RWPE1 (cell line): ENCODE measurements at regions not wholly inside any gene's neighbourhood (a gene's known extent, or its start where the extent isn't known, plus 50 kb on each side); places are given as distances from the start of the nearest gene placed in this dataset.

Experiments
- CTCF ChIA-PET: fragments of 350-600 bp; sonication (Branson Sonifier 250); formaldehyde crosslinking; extraction: SDS; loops from one replicate; lab custom pipeline; 2021; lab: Yijun Ruan, JAX
- POLR2A ChIA-PET: fragments of 400-600 bp; formaldehyde crosslinking; extraction: SDS; loops from one replicate; lab custom pipeline; 2020; ENCODE audit warnings: antibody characterized with exemption; ENCODE audit not compliant: low non-redundant PET; lab: Yijun Ruan, JAX
- DNase-seq: peaks from one replicate; pipeline ENCODE4 v3.0.0; 2012; ENCODE audit warnings: low spot score
- H3K27ac ChIP-seq: fragments of 450-650 bp; 2 replicates; pipeline ENCODE4 v1.5.1; 2017
- CTCF ChIP-seq: fragments of 450-650 bp; conservative IDR thresholded peaks from 2 replicates; pipeline ENCODE4 v1.5.1; 2017; ENCODE audit warnings: low read depth, mild to moderate bottlenecking

GRCh38 chr9:7346144-7346543, 453.4 kb downstream of the DMAC1 start:
- POLR2A ChIA-PET: no interaction called here
- CTCF ChIA-PET: no interaction called here
- H3K27ac ChIP-seq: no peak overlapping the region
- TF ChIP-seq CTCF: no peak
- DNase-seq: no peak

GRCh38 chr9:7342736-7343135, 456.8 kb downstream of the DMAC1 start:
- CTCF ChIA-PET: no interaction called here
- no peak for TF ChIP-seq CTCF
- DNase-seq: no peak
- POLR2A ChIA-PET: no interaction called here
- H3K27ac ChIP-seq: no peak overlapping the region

- no peak for TF ChIP-seq CTCF
- DNase-seq: no peak
- CTCF ChIA-PET: no interaction called here
These were observed 457.3 kb downstream of the DMAC1 start for GRCh38 chr9:7342229-7342628.

GRCh38 chr9:7341571-7341970, 458.0 kb downstream of the DMAC1 start:
- H3K27ac ChIP-seq: no peak overlapping the region
- ChIA-PET POLR2A (no interaction called here), CTCF (no interaction called here)
- no peak for TF ChIP-seq CTCF
- DNase-seq: no peak

More at GRCh38 chr9:7342229-7342628, 457.3 kb downstream of the DMAC1 start:
- POLR2A ChIA-PET: no interaction called here
- H3K27ac ChIP-seq: no peak overlapping the region

- H3K27ac ChIP-seq: no peak overlapping the region
- TF ChIP-seq CTCF: no peak
- no peak for DNase-seq
- ChIA-PET POLR2A (no interaction called here), CTCF (no interaction called here)
These were observed 459.1 kb downstream of the DMAC1 start for GRCh38 chr9:7340451-7340850.

GRCh38 chr9:7338586-7339281, 460.8 kb downstream of the DMAC1 start:
- no peak for TF ChIP-seq CTCF
- no peak overlapping the region for H3K27ac ChIP-seq
- CTCF ChIA-PET: no interaction called here
- POLR2A ChIA-PET: no interaction called here
- DNase-seq: no peak
